ENCODE measurements at regions not wholly inside any gene's neighbourhood (a gene's known extent, or its start where the extent isn't known, plus 50 kb on each side); places are given as distances from the start of the nearest gene placed in this dataset.

- TF ChIP-seq NRF1 (IDR thresholded peaks at IDR 0.05; ENCODE audit: low read depth, low read length) (no peak), PBX3 (IDR thresholded peaks at IDR 0.05) (no peak), RCOR1 (IDR thresholded peaks at IDR 0.05; ENCODE audit: low read length) (no peak), USF1 (IDR thresholded peaks at IDR 0.05; ENCODE audit: borderline replicate concordance, low read depth) (no peak), POLR2AphosphoS5 (IDR thresholded peaks at IDR 0.05; ENCODE audit: low read depth, low read length) (no peak), JUND (IDR thresholded peaks at IDR 0.05) (no peak), YY1 (IDR thresholded peaks at IDR 0.05; ENCODE audit: low read depth) (no peak), RAD21 (IDR thresholded peaks at IDR 0.05; ENCODE audit: low read length) (no peak)
Observed at GRCh38 chr13:21948769-21949474, 278.0 kb downstream of the FGF9 start (continued).

GRCh38 chr13:21949818-21950429, 279.1 kb downstream of the FGF9 start:
- H3K79me2 ChIP-seq (ENCODE audit: insufficient read depth), result no peaks in the 10 kb centered on the region
- H3K36me3 ChIP-seq (replicated peaks in 1 of 2; ENCODE audit: control insufficient read depth in 1 of 2, insufficient read depth in 2 of 2, low read length in 1 of 2), result no peaks in the 10 kb centered on the region
- no peak overlapping the region for H3K27ac ChIP-seq (ENCODE audit: low read depth in 2 of 2, low read length in 1 of 2)
- no peak overlapping the region for H3K4me3 ChIP-seq (ENCODE audit: low read depth in 2 of 2, low read length in 1 of 2)
- no peaks in the 10 kb centered on the region for H3K27me3 ChIP-seq (ENCODE audit: insufficient read depth)
- no peak for TF ChIP-seq POLR2AphosphoS5 (IDR thresholded peaks at IDR 0.05; ENCODE audit: low read depth, low read length)
- TF ChIP-seq GATA2 (CRISPR knock-in tag; IDR thresholded peaks at IDR 0.05), result no peak
- TF ChIP-seq MXI1 (IDR thresholded peaks at IDR 0.05; ENCODE audit: low read depth, low read length), result no peak
- TF ChIP-seq RFX5 (IDR thresholded peaks at IDR 0.05; ENCODE audit: low read length), result no peak
- TF ChIP-seq CHD2 (IDR thresholded peaks at IDR 0.05; ENCODE audit: low read length, partially characterized antibody), result no peak
- TF ChIP-seq FOXM1 (IDR thresholded peaks at IDR 0.05; ENCODE audit: low read depth), result no peak
- TF ChIP-seq TCF12 (IDR thresholded peaks at IDR 0.05), result no peak
- TF ChIP-seq USF2 (IDR thresholded peaks at IDR 0.05; ENCODE audit: borderline replicate concordance, low read depth, low read length), result no peak
- TF ChIP-seq CTCF (IDR thresholded peaks at IDR 0.05), result no peak
- TF ChIP-seq YY1 (IDR thresholded peaks at IDR 0.05; ENCODE audit: low read depth), result no peak
- H3K4me1 ChIP-seq (ENCODE audit: control insufficient read depth in 1 of 2, insufficient read depth in 2 of 2, low read depth in 1 of 2, low read length in 1 of 2), result no peaks in the 10 kb centered on the region
- H3K9me3 ChIP-seq, result no peaks in the 10 kb centered on the region
- no peaks in the 10 kb centered on the region for H4K20me1 ChIP-seq (ENCODE audit: insufficient read depth)
- no peaks in the 10 kb centered on the region for H3F3A ChIP-seq (replicated peaks; ENCODE audit: insufficient read depth)
- no peaks in the 10 kb centered on the region for H3K9me2 ChIP-seq
- H2AFZ ChIP-seq (ENCODE audit: low read depth), result no peak overlapping the region
- H3K9ac ChIP-seq, result no peak overlapping the region
- under 1% methylated on average over 6 of the region's 6 CpGs for WGBS (ENCODE audit: low lambda C conversion rate)
- POLR2A ChIA-PET, result no interaction called here
- CTCF ChIA-PET, result interaction anchor here (1.0 kb wide), 1 partner anchor 64 kb away, joined by 3 read pairs; no protein-coding TSS in a partner anchor
- H3K4me2 ChIP-seq, result no peak overlapping the region
- DNase-seq, result no peak

Data from SK-N-SH (cell line).